ENCODE measurements at regions not wholly inside any gene's neighbourhood (a gene's known extent, or its start where the extent isn't known, plus 50 kb on each side); places are given as distances from the start of the nearest gene placed in this dataset.

GRCh38 chrX:107507093-107507743, 57.8 kb downstream of the FRMPD3 start:
- no peak for TF ChIP-seq CTCF (conservative IDR thresholded peaks at IDR 0.05; ENCODE audit: low read length)
- TF ChIP-seq EZH2phosphoT487 (IDR thresholded peaks at IDR 0.05; ENCODE audit: borderline replicate concordance, low read depth, low read length), result no peak
